ENCODE measurements at regions not wholly inside any gene's neighbourhood (a gene's known extent, or its start where the extent isn't known, plus 50 kb on each side); places are given as distances from the start of the nearest gene placed in this dataset.

- no peak overlapping the region for H3K9ac ChIP-seq (ENCODE audit: low read length)
- no peak overlapping the region for H3K27ac ChIP-seq (ENCODE audit: low read length)
- no peaks in the 10 kb centered on the region for H3K4me1 ChIP-seq (ENCODE audit: low read length)
- DNase-seq = no peak
- H3K79me2 ChIP-seq (ENCODE audit: low read length) = no peaks in the 10 kb centered on the region
- H3K27me3 ChIP-seq (replicated peaks; ENCODE audit: insufficient read depth, low read length) = no peaks in the 10 kb centered on the region
- H4K20me1 ChIP-seq (ENCODE audit: insufficient read depth, low read length) = no peaks in the 10 kb centered on the region
- no peaks in the 10 kb centered on the region for H3K36me3 ChIP-seq (replicated peaks; ENCODE audit: insufficient read depth, low read length)
- H3F3A ChIP-seq (ENCODE audit: insufficient read depth, low read length) = no peaks in the 10 kb centered on the region
- no peak overlapping the region for H2AFZ ChIP-seq (ENCODE audit: low read length)
- no peak overlapping the region for H3K4me2 ChIP-seq (ENCODE audit: low read depth, low read length)
- TF ChIP-seq CTCF (IDR thresholded peaks at IDR 0.05; ENCODE audit: low read length) = no peak
- TF ChIP-seq EZH2 (optimal IDR thresholded peaks at IDR 0.05; ENCODE audit: low read depth, low read length) = no peak
- no peak for TF ChIP-seq EZH2phosphoT487 (IDR thresholded peaks at IDR 0.05; ENCODE audit: low read length)
- H3K9me2 ChIP-seq (replicated peaks; ENCODE audit: insufficient read depth, low read length) = no peaks in the 10 kb centered on the region
- no peak overlapping the region for H3K4me3 ChIP-seq (ENCODE audit: low read length)
- no peaks in the 10 kb centered on the region for H3K9me3 ChIP-seq (replicated peaks; ENCODE audit: insufficient read depth, low read length)
Measured at GRCh38 chr9:107064378-107064777, 201.4 kb downstream of the ZNF462 start.

- Histone ChIP-seq H3K4me3 (ENCODE audit: low read length) (no peak overlapping the region), H3K36me3 (replicated peaks; ENCODE audit: insufficient read depth, low read length) (no peaks in the 10 kb centered on the region), H3K79me2 (ENCODE audit: low read length) (no peaks in the 10 kb centered on the region), H2AFZ (ENCODE audit: low read length) (no peak overlapping the region), H4K20me1 (ENCODE audit: insufficient read depth, low read length) (no peaks in the 10 kb centered on the region), H3F3A (ENCODE audit: insufficient read depth, low read length) (no peaks in the 10 kb centered on the region), H3K4me2 (ENCODE audit: low read depth, low read length) (no peak overlapping the region), H3K27ac (ENCODE audit: low read length) (no peak overlapping the region), H3K9me2 (replicated peaks; ENCODE audit: insufficient read depth, low read length) (no peaks in the 10 kb centered on the region), H3K4me1 (ENCODE audit: low read length) (no peaks in the 10 kb centered on the region), H3K27me3 (replicated peaks; ENCODE audit: insufficient read depth, low read length) (no peaks in the 10 kb centered on the region), H3K9ac (ENCODE audit: low read length) (no peak overlapping the region), H3K9me3 (replicated peaks; ENCODE audit: insufficient read depth, low read length) (no peaks in the 10 kb centered on the region)
- no peak for TF ChIP-seq EZH2phosphoT487 (IDR thresholded peaks at IDR 0.05; ENCODE audit: low read length)
- TF ChIP-seq EZH2 (optimal IDR thresholded peaks at IDR 0.05; ENCODE audit: low read depth, low read length) = no peak
- no peak for DNase-seq
Measured at GRCh38 chr9:107065549-107065948, 202.6 kb downstream of the ZNF462 start.

GRCh38 chr9:107067739-107068416, 204.9 kb downstream of the ZNF462 start:
- Histone ChIP-seq H3K27ac (ENCODE audit: low read length) (no peak overlapping the region), H2AFZ (ENCODE audit: low read length) (no peak overlapping the region), H3K4me2 (ENCODE audit: low read depth, low read length) (no peak overlapping the region), H3K4me1 (ENCODE audit: low read length) (no peaks in the 10 kb centered on the region), H3K9me3 (replicated peaks; ENCODE audit: insufficient read depth, low read length) (no peaks in the 10 kb centered on the region), H3K27me3 (replicated peaks; ENCODE audit: insufficient read depth, low read length) (no peaks in the 10 kb centered on the region), H3K4me3 (ENCODE audit: low read length) (no peak overlapping the region), H3K9ac (ENCODE audit: low read length) (no peak overlapping the region), H4K20me1 (ENCODE audit: insufficient read depth, low read length) (no peaks in the 10 kb centered on the region), H3K79me2 (ENCODE audit: low read length) (no peaks in the 10 kb centered on the region), H3F3A (ENCODE audit: insufficient read depth, low read length) (no peaks in the 10 kb centered on the region), H3K9me2 (replicated peaks; ENCODE audit: insufficient read depth, low read length) (no peaks in the 10 kb centered on the region), H3K36me3 (replicated peaks; ENCODE audit: insufficient read depth, low read length) (no peaks in the 10 kb centered on the region)
- DNase-seq = no peak
- TF ChIP-seq CTCF (IDR thresholded peaks at IDR 0.05; ENCODE audit: low read length) (no peak), EZH2 (optimal IDR thresholded peaks at IDR 0.05; ENCODE audit: low read depth, low read length) (no peak), EZH2phosphoT487 (IDR thresholded peaks at IDR 0.05; ENCODE audit: low read length) (no peak)

- H3K36me3 ChIP-seq (replicated peaks; ENCODE audit: insufficient read depth, low read length) = no peaks in the 10 kb centered on the region
- no peaks in the 10 kb centered on the region for H3K9me2 ChIP-seq (replicated peaks; ENCODE audit: insufficient read depth, low read length)
- H3K9ac ChIP-seq (ENCODE audit: low read length) = no peak overlapping the region
- no peaks in the 10 kb centered on the region for H3K4me1 ChIP-seq (ENCODE audit: low read length)
- H3F3A ChIP-seq (ENCODE audit: insufficient read depth, low read length) = no peaks in the 10 kb centered on the region
- H3K4me3 ChIP-seq (ENCODE audit: low read length) = no peak overlapping the region
- H3K79me2 ChIP-seq (ENCODE audit: low read length) = no peaks in the 10 kb centered on the region
- H3K27me3 ChIP-seq (replicated peaks; ENCODE audit: insufficient read depth, low read length) = no peaks in the 10 kb centered on the region
- H4K20me1 ChIP-seq (ENCODE audit: insufficient read depth, low read length) = no peaks in the 10 kb centered on the region
- no peak overlapping the region for H3K4me2 ChIP-seq (ENCODE audit: low read depth, low read length)
- no peaks in the 10 kb centered on the region for H3K9me3 ChIP-seq (replicated peaks; ENCODE audit: insufficient read depth, low read length)
- no peak overlapping the region for H3K27ac ChIP-seq (ENCODE audit: low read length)
- no peak for DNase-seq
- TF ChIP-seq CTCF (IDR thresholded peaks at IDR 0.05; ENCODE audit: low read length) (no peak), EZH2 (optimal IDR thresholded peaks at IDR 0.05; ENCODE audit: low read depth, low read length) (no peak), EZH2phosphoT487 (IDR thresholded peaks at IDR 0.05; ENCODE audit: low read length) (no peak)
- H2AFZ ChIP-seq (ENCODE audit: low read length) = no peak overlapping the region
Measured at GRCh38 chr9:107068581-107068980, 205.6 kb downstream of the ZNF462 start.

Data from MM.1S (cell line).